ENCODE measurements at regions not wholly inside any gene's neighbourhood (a gene's known extent, or its start where the extent isn't known, plus 50 kb on each side); places are given as distances from the start of the nearest gene placed in this dataset.

GRCh38 chr2:123597988-123598387 is 427.1 kb upstream of the CNTNAP5 start:
- TF ChIP-seq SPI1 (IDR thresholded peaks at IDR 0.05; ENCODE audit: low read depth, low read length) (no peak), TAF1 (IDR thresholded peaks at IDR 0.05; ENCODE audit: low read depth, low read length) (no peak), POLR2AphosphoS5 (IDR thresholded peaks at IDR 0.05; ENCODE audit: low read depth, low read length) (no peak), POU2F2 (IDR thresholded peaks at IDR 0.05; ENCODE audit: low read depth, low read length) (no peak), POLR2A (IDR thresholded peaks at IDR 0.05; ENCODE audit: low read depth, low read length) (no peak)

All from GM12891 (cell line).